ENCODE measurements at regions not wholly inside any gene's neighbourhood (a gene's known extent, or its start where the extent isn't known, plus 50 kb on each side); places are given as distances from the start of the nearest gene placed in this dataset.

DNA sequence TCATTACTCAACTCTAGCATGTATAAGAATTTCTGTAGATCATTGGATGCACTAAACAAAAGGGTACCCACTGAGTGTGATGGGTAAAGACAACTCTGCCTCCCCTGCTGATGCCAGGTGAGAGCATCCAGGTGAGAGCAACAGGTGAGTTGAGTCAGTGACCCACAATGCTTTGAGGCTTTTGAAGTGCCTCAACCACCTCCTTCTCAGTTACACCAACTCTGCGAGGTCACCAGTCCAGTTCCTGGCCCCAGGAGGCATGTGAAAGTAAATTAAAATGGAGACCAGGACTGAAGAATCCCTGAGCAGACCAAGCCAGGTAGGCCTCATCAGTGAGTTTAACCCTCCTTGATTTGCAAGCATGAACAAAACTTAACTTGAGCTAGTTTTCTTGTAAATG lies 505.8 kb downstream of the EBF1 start:
- no peak overlapping the region for H3K4me2 ChIP-seq (ENCODE audit: control insufficient read depth, insufficient read depth)
- FAIRE-seq, result no peak
- no peak for ATAC-seq
- ChIA-PET CTCF (interaction anchor here (1.5 kb wide), 1 partner anchor 539 kb away, joined by 4 read pairs; no protein-coding TSS in a partner anchor), SMC1A (ENCODE audit: uncharacterized antibody, unreplicated experiment) (interaction anchor here (1.8 kb wide), 1 partner anchor 9 kb away, joined by 4 read pairs; no protein-coding TSS in a partner anchor), POLR2A (no interaction called here), RAD21 (ENCODE audit: unreplicated experiment) (no interaction called here)
- no peak for TF ChIP-seq ZSCAN29 (IDR thresholded peaks at IDR 0.05)
- TF ChIP-seq, protein P1, sequence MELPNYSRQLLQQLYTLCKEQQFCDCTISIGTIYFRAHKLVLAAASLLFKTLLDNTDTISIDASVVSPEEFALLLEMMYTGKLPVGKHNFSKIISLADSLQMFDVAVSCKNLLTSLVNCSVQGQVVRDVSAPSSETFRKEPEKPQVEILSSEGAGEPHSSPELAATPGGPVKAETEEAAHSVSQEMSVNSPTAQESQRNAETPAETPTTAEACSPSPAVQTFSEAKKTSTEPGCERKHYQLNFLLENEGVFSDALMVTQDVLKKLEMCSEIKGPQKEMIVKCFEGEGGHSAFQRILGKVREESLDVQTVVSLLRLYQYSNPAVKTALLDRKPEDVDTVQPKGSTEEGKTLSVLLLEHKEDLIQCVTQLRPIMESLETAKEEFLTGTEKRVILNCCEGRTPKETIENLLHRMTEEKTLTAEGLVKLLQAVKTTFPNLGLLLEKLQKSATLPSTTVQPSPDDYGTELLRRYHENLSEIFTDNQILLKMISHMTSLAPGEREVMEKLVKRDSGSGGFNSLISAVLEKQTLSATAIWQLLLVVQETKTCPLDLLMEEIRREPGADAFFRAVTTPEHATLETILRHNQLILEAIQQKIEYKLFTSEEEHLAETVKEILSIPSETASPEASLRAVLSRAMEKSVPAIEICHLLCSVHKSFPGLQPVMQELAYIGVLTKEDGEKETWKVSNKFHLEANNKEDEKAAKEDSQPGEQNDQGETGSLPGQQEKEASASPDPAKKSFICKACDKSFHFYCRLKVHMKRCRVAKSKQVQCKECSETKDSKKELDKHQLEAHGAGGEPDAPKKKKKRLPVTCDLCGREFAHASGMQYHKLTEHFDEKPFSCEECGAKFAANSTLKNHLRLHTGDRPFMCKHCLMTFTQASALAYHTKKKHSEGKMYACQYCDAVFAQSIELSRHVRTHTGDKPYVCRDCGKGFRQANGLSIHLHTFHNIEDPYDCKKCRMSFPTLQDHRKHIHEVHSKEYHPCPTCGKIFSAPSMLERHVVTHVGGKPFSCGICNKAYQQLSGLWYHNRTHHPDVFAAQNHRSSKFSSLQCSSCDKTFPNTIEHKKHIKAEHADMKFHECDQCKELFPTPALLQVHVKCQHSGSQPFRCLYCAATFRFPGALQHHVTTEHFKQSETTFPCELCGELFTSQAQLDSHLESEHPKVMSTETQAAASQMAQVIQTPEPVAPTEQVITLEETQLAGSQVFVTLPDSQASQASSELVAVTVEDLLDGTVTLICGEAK (IDR thresholded peaks at IDR 0.05; ENCODE audit: borderline replicate concordance), result no peak
- TF ChIP-seq RAD51 (IDR thresholded peaks at IDR 0.05), result no peak
- no peak for TF ChIP-seq TARDBP (IDR thresholded peaks at IDR 0.05; ENCODE audit: borderline replicate concordance)
- TF ChIP-seq RUNX3 (IDR thresholded peaks at IDR 0.05; ENCODE audit: low read length), result no peak
- TF ChIP-seq BCL11A (IDR thresholded peaks at IDR 0.05; ENCODE audit: low read depth, low read length), result no peak
- no peak for TF ChIP-seq MTA3 (IDR thresholded peaks at IDR 0.05; ENCODE audit: borderline replicate concordance, low read length)
- no peak for TF ChIP-seq RAD21 (IDR thresholded peaks at IDR 0.05; ENCODE audit: insufficient read depth, low read depth, low read length)
- no peak overlapping the region for H3K27ac ChIP-seq (ENCODE audit: control insufficient read depth, insufficient read depth)
- in situ Hi-C loops (cut with MboI) (no loop called here), intact Hi-C loops (cut with micrococcal nuclease; ENCODE audit: unreplicated experiment) (no loop called here)
- H3K79me2 ChIP-seq (ENCODE audit: control insufficient read depth, insufficient read depth, low read length), result no peaks in the 10 kb centered on the region
- no peak for DNase-seq (ENCODE audit: low read depth, low spot score)
- H3K4me1 ChIP-seq (ENCODE audit: control insufficient read depth, insufficient read depth, low read length), result no peaks in the 10 kb centered on the region
- H3K4me3 ChIP-seq, result no peak overlapping the region
- no peaks in the 10 kb centered on the region; the same call in 2 of the 3 replicates for H3K9me3 ChIP-seq (replicated peaks; ENCODE audit: control insufficient read depth, insufficient read depth, low read length)
- no peaks in the 10 kb centered on the region for H3K27me3 ChIP-seq (replicated peaks in 1 of 2; ENCODE audit: control insufficient read depth in 2 of 2, insufficient read depth in 2 of 2, low read length in 1 of 2)
- H3K9ac ChIP-seq (ENCODE audit: control insufficient read depth, insufficient read depth, low read length), result no peak overlapping the region
- H4K20me1 ChIP-seq (ENCODE audit: control insufficient read depth, insufficient read depth), result no peaks in the 10 kb centered on the region
- no peaks in the 10 kb centered on the region for H3K36me3 ChIP-seq (ENCODE audit: control insufficient read depth in 2 of 2, insufficient read depth in 2 of 2, low read length in 1 of 2)
- BruUV-seq (replicated peaks), result no TSS peak
- H2AFZ ChIP-seq (ENCODE audit: control insufficient read depth, low read depth, low read length), result no peak overlapping the region
- WGBS (ENCODE audit: insufficient coverage, insufficient replicate concordance, low lambda C conversion rate, missing lambda C conversion rate), result 0% methylated on average over 1 of the region's 1 CpG
